ENCODE measurements at regions not wholly inside any gene's neighbourhood (a gene's known extent, or its start where the extent isn't known, plus 50 kb on each side); places are given as distances from the start of the nearest gene placed in this dataset.

DNA sequence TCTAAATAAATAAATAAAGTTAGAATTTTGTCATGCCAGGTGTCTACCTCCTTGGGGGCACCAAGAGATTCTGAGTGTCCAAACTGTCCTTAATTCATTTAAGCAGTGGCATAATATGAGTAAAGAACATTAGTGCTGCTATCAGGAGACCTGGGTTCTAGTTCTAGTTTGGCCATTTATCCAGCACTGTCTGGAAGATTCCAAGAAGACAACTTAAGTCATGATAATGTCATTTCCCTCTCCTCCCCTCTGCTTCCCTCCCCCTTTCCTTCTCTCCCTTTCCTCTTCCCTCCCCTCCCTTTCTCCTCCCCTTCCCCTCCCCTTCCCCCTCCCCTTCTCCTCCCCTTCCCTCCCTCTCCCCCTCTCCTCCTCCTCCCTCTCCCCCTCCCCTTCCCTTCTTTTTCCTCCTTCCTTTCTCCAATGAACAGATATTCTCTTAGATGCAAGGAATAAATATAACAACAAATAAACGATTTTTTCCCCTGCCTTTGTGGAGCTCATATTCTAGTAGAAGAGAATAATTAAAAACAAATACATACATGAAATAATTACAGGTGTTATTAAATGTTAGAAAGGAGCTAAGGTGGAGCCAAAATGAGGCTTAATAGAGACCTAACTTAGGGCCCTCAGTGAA is 90.8 kb downstream of the NMUR2 start (continued):
- TF ChIP-seq ZNF701 (tag by site-specific recombination; IDR thresholded peaks at IDR 0.05): no peak
- TF ChIP-seq, protein P1, sequence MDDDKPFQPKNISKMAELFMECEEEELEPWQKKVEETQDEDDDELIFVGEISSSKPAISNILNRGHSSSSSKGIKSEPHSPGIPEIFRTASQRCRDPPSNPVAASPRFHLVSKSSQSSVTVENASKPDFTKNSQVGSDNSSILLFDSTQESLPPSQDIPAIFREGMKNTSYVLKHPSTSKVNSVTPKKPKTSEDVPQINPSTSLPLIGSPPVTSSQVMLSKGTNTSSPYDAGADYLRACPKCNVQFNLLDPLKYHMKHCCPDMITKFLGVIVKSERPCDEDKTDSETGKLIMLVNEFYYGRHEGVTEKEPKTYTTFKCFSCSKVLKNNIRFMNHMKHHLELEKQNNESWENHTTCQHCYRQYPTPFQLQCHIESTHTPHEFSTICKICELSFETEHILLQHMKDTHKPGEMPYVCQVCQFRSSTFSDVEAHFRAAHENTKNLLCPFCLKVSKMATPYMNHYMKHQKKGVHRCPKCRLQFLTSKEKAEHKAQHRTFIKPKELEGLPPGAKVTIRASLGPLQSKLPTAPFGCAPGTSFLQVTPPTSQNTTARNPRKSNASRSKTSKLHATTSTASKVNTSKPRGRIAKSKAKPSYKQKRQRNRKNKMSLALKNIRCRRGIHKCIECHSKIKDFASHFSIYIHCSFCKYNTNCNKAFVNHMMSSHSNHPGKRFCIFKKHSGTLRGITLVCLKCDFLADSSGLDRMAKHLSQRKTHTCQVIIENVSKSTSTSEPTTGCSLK (tag by site-specific recombination; IDR thresholded peaks at IDR 0.05): no peak
- no peak for TF ChIP-seq ZNF354C (tag by site-specific recombination; IDR thresholded peaks at IDR 0.05; ENCODE audit: borderline replicate concordance, low read depth)
- no peak for TF ChIP-seq TRIM28 (IDR thresholded peaks at IDR 0.05; ENCODE audit: borderline replicate concordance, low read length)

DNA sequence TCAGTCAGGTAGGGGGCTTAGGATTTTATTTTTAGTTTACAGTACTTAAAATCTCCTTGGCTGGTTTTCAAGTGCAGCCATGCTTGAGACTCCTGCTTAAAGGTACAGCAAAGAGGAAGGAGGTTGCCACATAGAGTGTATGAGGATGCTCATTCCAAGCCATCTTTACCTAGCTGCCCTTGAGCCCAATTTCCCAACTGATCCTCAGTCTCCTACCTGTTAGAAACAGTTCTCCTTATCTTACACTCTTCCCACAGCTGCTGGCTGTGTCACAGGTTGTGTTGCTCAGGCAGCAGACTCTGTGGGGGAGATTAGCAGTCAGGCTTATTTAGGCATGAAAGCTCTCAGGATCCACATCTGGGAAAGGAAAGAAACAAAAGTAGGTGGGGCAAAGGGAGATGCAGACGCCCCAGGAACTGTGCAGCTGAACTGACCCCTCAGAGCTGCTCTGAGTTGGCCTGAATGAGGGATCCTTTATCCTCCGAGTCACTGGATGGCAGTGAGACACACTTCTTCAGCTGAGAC is 95.1 kb downstream of the NMUR2 start:
- ChIA-PET CTCF (no interaction called here), POLR2A (no interaction called here)
- Histone ChIP-seq H3K27ac (ENCODE audit: extremely low read depth, low read depth, low read length) (no peak overlapping the region), H3K4me3 (ENCODE audit: low read depth, low read length) (no peak overlapping the region), H3K4me1 (ENCODE audit: control insufficient read depth, insufficient read depth, low read length) (peaks cover 14% of the 10 kb centered on the region), H3K9me3 (ENCODE audit: control insufficient read depth, insufficient read depth, low read depth, low read length) (no peaks in the 10 kb centered on the region), H3K36me3 (ENCODE audit: control insufficient read depth in 2 of 2, insufficient read depth in 1 of 2, low read length in 2 of 2) (no peaks in the 10 kb centered on the region)
- no peak for TF ChIP-seq KLF16 (tag by site-specific recombination; IDR thresholded peaks at IDR 0.05)

DNA sequence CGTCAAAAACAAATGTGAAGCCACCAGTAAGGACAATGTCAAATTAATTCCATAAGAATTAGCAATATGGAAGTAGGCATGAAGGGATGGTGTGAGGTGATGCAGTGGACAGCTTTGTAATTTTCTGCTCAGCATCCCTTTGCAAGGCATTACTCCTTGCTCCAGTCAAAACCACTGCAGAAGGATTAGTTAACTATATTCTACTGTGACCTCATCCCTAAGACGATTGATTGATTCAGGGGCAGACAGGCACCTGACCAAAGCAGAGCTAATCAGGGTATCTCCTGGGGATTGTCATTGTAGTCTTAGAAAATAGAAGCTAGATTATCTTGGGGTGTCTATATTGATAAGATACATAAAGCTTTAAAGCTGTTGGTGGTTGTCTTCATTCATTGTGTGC is 98.7 kb downstream of the NMUR2 start:
- ChIA-PET POLR2A (no interaction called here), CTCF (interaction anchor here (0.6 kb wide), 1 partner anchor 1068 kb away, joined by 3 read pairs; no protein-coding TSS in a partner anchor)
- Histone ChIP-seq H3K4me3 (ENCODE audit: low read depth, low read length) (no peak overlapping the region), H3K4me1 (ENCODE audit: control insufficient read depth, insufficient read depth, low read length) (no peaks in the 10 kb centered on the region), H3K36me3 (ENCODE audit: control insufficient read depth in 2 of 2, insufficient read depth in 1 of 2, low read length in 2 of 2) (no peaks in the 10 kb centered on the region), H3K9me3 (ENCODE audit: control insufficient read depth, insufficient read depth, low read depth, low read length) (no peaks in the 10 kb centered on the region), H3K27ac (ENCODE audit: extremely low read depth, low read depth, low read length) (no peak overlapping the region)
- TF ChIP-seq, protein P2, sequence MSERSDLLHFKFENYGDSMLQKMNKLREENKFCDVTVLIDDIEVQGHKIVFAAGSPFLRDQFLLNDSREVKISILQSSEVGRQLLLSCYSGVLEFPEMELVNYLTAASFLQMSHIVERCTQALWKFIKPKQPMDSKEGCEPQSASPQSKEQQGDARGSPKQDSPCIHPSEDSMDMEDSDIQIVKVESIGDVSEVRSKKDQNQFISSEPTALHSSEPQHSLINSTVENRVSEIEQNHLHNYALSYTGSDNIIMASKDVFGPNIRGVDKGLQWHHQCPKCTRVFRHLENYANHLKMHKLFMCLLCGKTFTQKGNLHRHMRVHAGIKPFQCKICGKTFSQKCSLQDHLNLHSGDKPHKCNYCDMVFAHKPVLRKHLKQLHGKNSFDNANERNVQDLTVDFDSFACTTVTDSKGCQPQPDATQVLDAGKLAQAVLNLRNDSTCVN (tag by site-specific recombination; optimal IDR thresholded peaks at IDR 0.05): no peak
- no peak for TF ChIP-seq INSM2 (tag by site-specific recombination; IDR thresholded peaks at IDR 0.05)

DNA sequence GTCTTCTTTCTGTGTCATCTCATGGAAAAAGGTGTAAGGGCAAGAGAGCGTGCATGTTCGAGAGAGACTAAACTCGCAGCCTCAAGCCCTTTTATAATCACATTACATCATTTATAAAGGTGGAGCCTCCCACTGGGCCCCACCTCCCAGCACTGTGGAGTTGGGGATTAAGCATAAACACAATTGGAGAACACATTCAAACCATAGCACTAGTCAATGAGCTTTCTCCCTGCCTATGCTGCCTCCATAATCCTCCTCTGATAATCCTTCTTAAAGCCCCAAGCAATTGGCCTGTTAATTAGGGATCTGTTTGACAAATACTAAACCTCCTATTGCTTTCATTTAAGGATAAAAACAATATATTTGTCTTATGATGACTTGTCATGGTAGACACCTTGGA is 99.6 kb downstream of the NMUR2 start:
- no peaks in the 10 kb centered on the region for H3K9me3 ChIP-seq (ENCODE audit: control insufficient read depth, insufficient read depth, low read depth, low read length)
- no peaks in the 10 kb centered on the region for H3K4me1 ChIP-seq (ENCODE audit: control insufficient read depth, insufficient read depth, low read length)
- POLR2A ChIA-PET: no interaction called here
- H3K36me3 ChIP-seq (ENCODE audit: control insufficient read depth in 2 of 2, insufficient read depth in 1 of 2, low read length in 2 of 2): no peaks in the 10 kb centered on the region
- no peak overlapping the region for H3K4me3 ChIP-seq (ENCODE audit: low read depth, low read length)
- CTCF ChIA-PET: no interaction called here
- TF ChIP-seq, protein P2 (tag by site-specific recombination; optimal IDR thresholded peaks at IDR 0.05): no peak
- TF ChIP-seq KLF8 (tag by site-specific recombination; IDR thresholded peaks at IDR 0.05) (no peak), ZNF132 (tag by site-specific recombination; IDR thresholded peaks at IDR 0.05; ENCODE audit: borderline replicate concordance) (no peak), ZNF707 (tag by site-specific recombination; IDR thresholded peaks at IDR 0.05) (no peak), GLIS1 (tag by site-specific recombination; IDR thresholded peaks at IDR 0.05) (no peak), ZFP69B (tag by site-specific recombination; IDR thresholded peaks at IDR 0.05) (no peak), ZNF248 (tag by site-specific recombination; IDR thresholded peaks at IDR 0.05) (no peak)
- H3K27ac ChIP-seq (ENCODE audit: extremely low read depth, low read depth, low read length): no peak overlapping the region
